Spleen (tissue), 11 donors: ENCODE measurements at regions not wholly inside any gene's neighbourhood (a gene's known extent, or its start where the extent isn't known, plus 50 kb on each side); places are given as distances from the start of the nearest gene placed in this dataset.

ENCODE experiments used
- DNase-seq: peaks from one replicate; pipeline ENCODE4 v3.0.0-alpha.2; 2020
- H3K27ac ChIP-seq, 8 donors: fragments of 200-600 bp; sonication (generic) in 7 of 8; 1 replicate in 4 of 8; 2 replicates in 4 of 8; pipeline versions ENCODE4 v1.5.0 to v1.8.0; 2016 to 2021; ENCODE audit warnings: inconsistent platforms in 4 of 8, mild to moderate bottlenecking in 4 of 8, moderate library complexity in 1 of 8
- H3K27me3 ChIP-seq, 7 donors: fragments of 200-600 bp; sonication (generic) in 6 of 7; replicated peaks in 1 of 7; 1 replicate in 4 of 7; 2 replicates in 3 of 7; pipeline versions ENCODE4 v1.5.0 to v1.8.0; 2016 to 2021; ENCODE audit warnings: inconsistent platforms in 3 of 7, mild to moderate bottlenecking in 1 of 7
- H3K36me3 ChIP-seq, 6 donors: fragments of 200-600 bp; sonication (generic) in 5 of 6; 1 replicate in 4 of 6; 2 replicates in 2 of 6; pipeline versions ENCODE4 v1.5.0 to v1.8.0; 2016 to 2021; ENCODE audit warnings: inconsistent platforms in 2 of 6
- H3K4me1 ChIP-seq, 6 donors: fragments of 200-600 bp; sonication (generic) in 5 of 6; 1 replicate in 3 of 6; 2 replicates in 3 of 6; pipeline versions ENCODE4 v1.5.0 to v1.8.0; 2016 to 2021; ENCODE audit warnings: inconsistent platforms in 3 of 6
- H3K4me3 ChIP-seq, 8 donors: fragments of 200-600 bp; sonication (generic) in 7 of 8; 1 replicate in 4 of 8; 2 replicates in 4 of 8; pipeline versions ENCODE4 v1.5.0 to v1.8.0; 2016 to 2021; ENCODE audit warnings: inconsistent platforms in 4 of 8, mild to moderate bottlenecking in 4 of 8, moderate library complexity in 2 of 8
- H3K9me3 ChIP-seq, 8 donors: fragments of 200-600 bp; sonication (generic) in 7 of 8; 1 replicate in 4 of 8; 2 replicates in 4 of 8; pipeline versions ENCODE4 v1.5.0 to v1.8.0; 2016 to 2021; ENCODE audit warnings: inconsistent platforms in 4 of 8
- POLR2A ChIP-seq, 3 donors: fragments of 450-650 bp; IDR thresholded peaks; one replicate each; pipeline ENCODE4 v1.5.1; 2017; ENCODE audit warnings: antibody characterized with exemption in 3 of 3, mild to moderate bottlenecking in 1 of 3
- POLR2AphosphoS5 ChIP-seq, 3 donors: sonication (generic); formaldehyde crosslinking; IDR thresholded peaks; one replicate each; pipeline ENCODE4 v1.5.1; 2017; ENCODE audit warnings: antibody characterized with exemption in 3 of 3
- WGBS, 5 donors: extraction: QIAGEN DNeasy Blood & Tissue Kit in 3 of 5; methylation state at CpG; one replicate each; pipeline versions ENCODE4 v1.1.5 to v1.1.7; 2013 to 2018; 5-methylcytosine and 5-hydroxymethylcytosine counted together
- intact Hi-C: fragments of 100-400 bp; cut with DNase I; formaldehyde crosslinking; loops from one replicate; pipeline ENCODE4 v1.15.0; 2023; ENCODE audit warnings: low total_unique reads
- TF ChIP-seq, protein P1 (sequence below), 11 experiments: fragments of 200-600 bp in 7 of 11; fragments of 450-650 bp in 4 of 11; sonication (generic) in 4 of 11; IDR thresholded peaks in 8 of 11; conservative IDR thresholded peaks in 3 of 11; 1 replicate in 7 of 11; 2 replicates in 4 of 11; pipeline versions ENCODE4 v1.4.0 to v1.8.0; 2016 to 2021; ENCODE audit warnings: antibody characterized with exemption in 11 of 11, inconsistent platforms in 4 of 11, mild to moderate bottlenecking in 1 of 11
- donor health status: healthy with polysubstance abuse.
- donor health status: DM: no; HTN: no; CAD: no; lungs with moderate emphysema.
- donor health status: DM: no; HTN: no; CAD: no.
- donor health status: Bipolar disorder and iron deficiency.
- donor health status: healthy.
- donor health status: DM: no; HTN: no; CAD: no.
- donor health status: DM: yes; HTN: yes; CAD: no.

- no peaks in the 10 kb centered on the region for H3K4me1 ChIP-seq
- H3K4me3 ChIP-seq: no peak overlapping the region
- no peaks in the 10 kb centered on the region for H3K36me3 ChIP-seq
- no peak overlapping the region for H3K27ac ChIP-seq
- no peak for TF ChIP-seq POLR2AphosphoS5 (IDR thresholded peaks at IDR 0.05)
- TF ChIP-seq, protein P1, sequence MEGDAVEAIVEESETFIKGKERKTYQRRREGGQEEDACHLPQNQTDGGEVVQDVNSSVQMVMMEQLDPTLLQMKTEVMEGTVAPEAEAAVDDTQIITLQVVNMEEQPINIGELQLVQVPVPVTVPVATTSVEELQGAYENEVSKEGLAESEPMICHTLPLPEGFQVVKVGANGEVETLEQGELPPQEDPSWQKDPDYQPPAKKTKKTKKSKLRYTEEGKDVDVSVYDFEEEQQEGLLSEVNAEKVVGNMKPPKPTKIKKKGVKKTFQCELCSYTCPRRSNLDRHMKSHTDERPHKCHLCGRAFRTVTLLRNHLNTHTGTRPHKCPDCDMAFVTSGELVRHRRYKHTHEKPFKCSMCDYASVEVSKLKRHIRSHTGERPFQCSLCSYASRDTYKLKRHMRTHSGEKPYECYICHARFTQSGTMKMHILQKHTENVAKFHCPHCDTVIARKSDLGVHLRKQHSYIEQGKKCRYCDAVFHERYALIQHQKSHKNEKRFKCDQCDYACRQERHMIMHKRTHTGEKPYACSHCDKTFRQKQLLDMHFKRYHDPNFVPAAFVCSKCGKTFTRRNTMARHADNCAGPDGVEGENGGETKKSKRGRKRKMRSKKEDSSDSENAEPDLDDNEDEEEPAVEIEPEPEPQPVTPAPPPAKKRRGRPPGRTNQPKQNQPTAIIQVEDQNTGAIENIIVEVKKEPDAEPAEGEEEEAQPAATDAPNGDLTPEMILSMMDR (IDR thresholded peaks at IDR 0.05 in 8 of 11, conservative IDR thresholded peaks at IDR 0.05 in 3 of 11): no peak
- TF ChIP-seq POLR2A (IDR thresholded peaks at IDR 0.05): no peak
- H3K27me3 ChIP-seq: no peaks in the 10 kb centered on the region
- H3K9me3 ChIP-seq: peaks cover 0 to 5% (median 0%) of the 10 kb centered on the region in 8 donors
- no peak for DNase-seq
- intact Hi-C loops: no loop called here
- WGBS, 5 donors: 57 to 82% (median 67%) methylated on average over 4 of the region's 4 CpGs
Measured at GRCh38 chr13:93108111-93108601, 118.5 kb upstream of the GPC6 start.

DNA sequence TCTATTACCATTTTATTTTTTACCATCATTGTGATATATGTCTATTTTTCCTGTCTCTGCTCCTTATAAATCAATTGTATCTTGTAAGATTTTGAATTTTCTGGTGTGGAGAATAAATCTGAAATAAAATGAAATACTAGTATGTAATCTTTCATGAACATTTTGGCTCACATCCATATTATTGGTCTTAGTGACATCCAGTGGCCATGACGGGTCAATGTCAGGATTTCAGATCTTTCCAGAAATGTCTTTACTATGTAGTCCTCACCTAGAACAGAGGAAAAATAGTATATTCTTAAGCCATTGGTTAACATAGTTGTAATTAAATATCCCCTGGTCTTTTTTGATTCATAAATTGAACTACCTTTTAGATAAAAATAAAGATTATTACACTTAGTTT is 109.8 kb upstream of the GPC6 start:
- TF ChIP-seq POLR2AphosphoS5 (IDR thresholded peaks at IDR 0.05): no peak
- no peak for TF ChIP-seq POLR2A (IDR thresholded peaks at IDR 0.05)
- TF ChIP-seq, protein P1 (IDR thresholded peaks at IDR 0.05 in 8 of 11, conservative IDR thresholded peaks at IDR 0.05 in 3 of 11): no peak
- Histone ChIP-seq H3K27me3 (no peaks in the 10 kb centered on the region), H3K4me3 (no peak overlapping the region), H3K4me1 (no peaks in the 10 kb centered on the region), H3K9me3 (no peaks in the 10 kb centered on the region), H3K27ac (no peak overlapping the region), H3K36me3 (no peaks in the 10 kb centered on the region)
- intact Hi-C loops: no loop called here
- 63 to 76% (median 67%) methylated on average over 1 of the region's 1 CpG for WGBS, 5 donors
- DNase-seq: no peak

DNA sequence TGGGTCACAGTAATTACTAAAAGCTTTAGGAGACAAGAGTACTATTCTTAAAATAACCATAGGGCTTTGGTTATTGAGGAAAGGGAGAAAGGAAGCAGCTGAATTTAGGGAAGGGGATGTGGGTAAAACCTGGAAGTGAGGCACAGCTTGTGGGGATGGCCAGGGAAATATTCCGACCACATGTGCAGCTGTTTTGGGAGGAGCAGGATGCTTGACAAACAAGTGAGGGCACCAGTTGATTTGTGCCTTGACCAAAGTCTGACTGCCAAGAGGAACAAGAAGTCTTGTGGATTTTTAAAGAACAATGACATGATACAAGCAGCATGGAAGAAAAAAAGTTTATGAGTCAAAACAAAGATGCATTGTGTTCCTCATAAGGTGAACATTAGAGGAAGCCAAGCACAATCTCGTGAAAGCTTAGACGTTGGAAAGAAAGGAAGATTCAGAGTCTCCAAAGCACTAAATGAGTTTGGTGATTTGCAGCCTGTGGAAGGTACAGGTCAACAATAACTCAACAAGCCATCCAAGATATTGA is 108.5 kb upstream of the GPC6 start:
- Histone ChIP-seq H3K27me3 (no peaks in the 10 kb centered on the region), H3K4me1 (no peaks in the 10 kb centered on the region), H3K9me3 (no peaks in the 10 kb centered on the region), H3K27ac (no peak overlapping the region), H3K4me3 (no peak overlapping the region), H3K36me3 (no peaks in the 10 kb centered on the region)
- intact Hi-C loops: no loop called here
- no peak for TF ChIP-seq POLR2AphosphoS5 (IDR thresholded peaks at IDR 0.05)
- TF ChIP-seq, protein P1 (IDR thresholded peaks at IDR 0.05 in 8 of 11, conservative IDR thresholded peaks at IDR 0.05 in 3 of 11): no peak
- no peak for TF ChIP-seq POLR2A (IDR thresholded peaks at IDR 0.05)
- no peak for DNase-seq
- 20 to 39% (median 26%) methylated on average over 3 of the region's 3 CpGs for WGBS, 5 donors

DNA sequence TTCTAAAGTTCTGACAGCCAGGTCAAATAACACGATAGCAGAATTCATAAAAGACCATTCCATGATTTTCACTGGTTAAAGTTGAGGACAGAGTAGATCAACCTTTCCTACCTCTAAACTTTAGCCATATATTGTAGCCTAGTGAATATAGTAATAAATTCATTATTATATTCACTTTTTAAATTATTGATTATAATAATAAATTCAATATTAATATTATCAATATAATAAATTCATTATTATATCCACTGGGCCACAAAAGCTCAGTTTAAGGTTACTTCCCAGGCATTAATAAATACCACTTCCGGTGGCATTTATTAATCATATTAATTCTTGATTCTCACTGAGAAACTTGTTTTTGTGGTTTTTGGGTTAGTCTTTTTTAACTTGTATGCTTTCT is 85.7 kb upstream of the GPC6 start:
- WGBS, 5 donors: 76 to 95% (median 84%) methylated on average over 2 of the region's 2 CpGs
- Histone ChIP-seq H3K27ac (no peak overlapping the region), H3K36me3 (no peaks in the 10 kb centered on the region), H3K4me1 (no peaks in the 10 kb centered on the region), H3K4me3 (no peak overlapping the region), H3K9me3 (peaks cover 0 to 3% (median 0%) of the 10 kb centered on the region in 8 donors), H3K27me3 (no peaks in the 10 kb centered on the region)
- TF ChIP-seq, protein P1 (IDR thresholded peaks at IDR 0.05 in 8 of 11, conservative IDR thresholded peaks at IDR 0.05 in 3 of 11): no peak
- TF ChIP-seq POLR2AphosphoS5 (IDR thresholded peaks at IDR 0.05) (no peak), POLR2A (IDR thresholded peaks at IDR 0.05) (no peak)
- intact Hi-C loops: no loop called here
- no peak for DNase-seq
